BE2C (cell line): ENCODE measurements at regions not wholly inside any gene's neighbourhood (a gene's known extent, or its start where the extent isn't known, plus 50 kb on each side); places are given as distances from the start of the nearest gene placed in this dataset.

Experiments
- DNase-seq: peaks from one replicate; pipeline ENCODE4 v3.0.0-alpha.2; 2020
- H3K27me3 ChIP-seq: fragments of 250-450 bp; sonication (Bioruptor Pico); 2 replicates; pipeline ENCODE4 v1.5.1; 2020; ENCODE audit warnings: mild to moderate bottlenecking
- H3K36me3 ChIP-seq: fragments of 250-450 bp; sonication (Bioruptor Pico); 2 replicates; pipeline ENCODE4 v1.5.1; 2020; ENCODE audit warnings: mild to moderate bottlenecking
- H3K4me1 ChIP-seq: fragments of 250-450 bp; sonication (Bioruptor Pico); 2 replicates; pipeline ENCODE4 v1.5.1; 2020
- H3K4me3 ChIP-seq: 2 replicates; pipeline ENCODE4 v1.5.1; 2011; ENCODE audit warnings: low read depth, low read length
- H3K9me3 ChIP-seq: fragments of 250-450 bp; sonication (Bioruptor Pico); 2 replicates; pipeline ENCODE4 v1.5.1; 2020
- TF ChIP-seq, protein P1 (sequence below): IDR thresholded peaks from 2 replicates; pipeline ENCODE4 v1.5.1; 2012; ENCODE audit warnings: mild to moderate bottlenecking, low read depth, low read length

DNA sequence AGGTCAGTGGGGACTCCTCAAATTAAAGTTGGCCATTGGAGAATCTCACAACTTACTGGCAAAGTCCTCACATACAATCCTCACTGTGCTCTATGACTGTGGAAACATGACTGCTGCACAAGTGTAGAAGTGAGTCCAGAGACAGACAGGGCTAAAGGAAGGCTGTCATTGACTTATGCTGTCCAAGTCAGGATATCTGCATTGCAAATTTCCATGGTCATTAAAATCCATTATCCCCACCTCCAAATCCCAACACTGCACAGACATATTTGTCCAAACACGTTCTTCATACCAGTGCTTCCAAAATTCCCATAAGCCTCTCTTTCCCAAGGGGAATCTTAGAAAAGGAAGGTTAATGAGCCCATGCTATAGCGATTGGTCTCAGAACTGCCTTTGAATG, 396.8 kb upstream of the ANKRD30A start:
- DNase-seq, result no peak
- Histone ChIP-seq H3K36me3 (no peaks in the 10 kb centered on the region), H3K4me3 (no peak overlapping the region), H3K4me1 (no peaks in the 10 kb centered on the region), H3K9me3 (no peaks in the 10 kb centered on the region), H3K27me3 (no peaks in the 10 kb centered on the region)
- TF ChIP-seq, protein P1, sequence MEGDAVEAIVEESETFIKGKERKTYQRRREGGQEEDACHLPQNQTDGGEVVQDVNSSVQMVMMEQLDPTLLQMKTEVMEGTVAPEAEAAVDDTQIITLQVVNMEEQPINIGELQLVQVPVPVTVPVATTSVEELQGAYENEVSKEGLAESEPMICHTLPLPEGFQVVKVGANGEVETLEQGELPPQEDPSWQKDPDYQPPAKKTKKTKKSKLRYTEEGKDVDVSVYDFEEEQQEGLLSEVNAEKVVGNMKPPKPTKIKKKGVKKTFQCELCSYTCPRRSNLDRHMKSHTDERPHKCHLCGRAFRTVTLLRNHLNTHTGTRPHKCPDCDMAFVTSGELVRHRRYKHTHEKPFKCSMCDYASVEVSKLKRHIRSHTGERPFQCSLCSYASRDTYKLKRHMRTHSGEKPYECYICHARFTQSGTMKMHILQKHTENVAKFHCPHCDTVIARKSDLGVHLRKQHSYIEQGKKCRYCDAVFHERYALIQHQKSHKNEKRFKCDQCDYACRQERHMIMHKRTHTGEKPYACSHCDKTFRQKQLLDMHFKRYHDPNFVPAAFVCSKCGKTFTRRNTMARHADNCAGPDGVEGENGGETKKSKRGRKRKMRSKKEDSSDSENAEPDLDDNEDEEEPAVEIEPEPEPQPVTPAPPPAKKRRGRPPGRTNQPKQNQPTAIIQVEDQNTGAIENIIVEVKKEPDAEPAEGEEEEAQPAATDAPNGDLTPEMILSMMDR, result no peak

DNA sequence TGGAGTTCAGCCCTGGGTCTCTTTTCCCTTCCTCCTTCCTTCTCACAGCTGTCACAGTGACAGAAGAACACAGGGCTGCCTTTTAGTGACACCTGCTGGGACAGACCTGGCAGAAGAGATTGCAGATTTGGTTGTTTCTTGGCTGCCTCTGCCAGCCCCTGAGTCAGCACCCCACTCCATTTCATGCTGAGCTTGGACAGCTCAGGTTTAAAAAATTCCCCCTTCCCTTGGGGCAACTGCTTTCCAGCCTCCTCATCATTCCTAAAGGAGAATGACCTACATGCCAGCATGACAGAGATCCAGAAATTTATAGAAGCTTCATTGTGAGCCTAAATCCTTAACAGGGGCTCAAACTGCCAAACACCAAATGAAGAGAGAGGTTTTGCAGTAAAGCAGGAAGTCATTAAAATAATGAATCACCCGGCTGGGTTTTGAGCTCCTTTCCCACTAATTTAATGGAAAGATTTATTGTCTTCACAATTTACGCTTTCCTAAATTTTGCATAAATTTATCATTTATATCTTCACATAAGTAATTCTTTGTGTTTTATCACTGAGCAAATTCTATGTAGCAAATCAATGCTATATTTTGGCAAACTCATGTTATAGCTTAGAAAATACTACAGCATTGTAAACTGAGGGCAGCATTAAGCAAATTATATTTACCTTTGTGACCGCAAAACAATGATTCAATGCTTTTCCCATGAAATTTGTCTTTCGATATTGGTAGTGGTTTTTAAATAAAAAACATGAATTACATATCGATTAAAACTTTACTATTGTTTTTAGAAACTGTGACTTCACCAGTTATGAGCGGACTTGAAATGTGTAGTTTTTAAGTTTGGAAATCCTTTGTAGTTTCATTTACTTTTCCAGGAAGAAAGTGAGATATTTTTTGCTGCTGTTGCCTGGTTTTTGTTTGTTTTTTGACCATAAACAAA, 399.5 kb upstream of the ANKRD30A start:
- no peak overlapping the region for H3K4me3 ChIP-seq
- H3K4me1 ChIP-seq, result no peaks in the 10 kb centered on the region
- no peaks in the 10 kb centered on the region for H3K36me3 ChIP-seq
- peak; percentile 44 for DNase-seq
- TF ChIP-seq, protein P1, result peak; percentile 64
- H3K9me3 ChIP-seq, result no peaks in the 10 kb centered on the region
- H3K27me3 ChIP-seq, result no peaks in the 10 kb centered on the region

- no peak for DNase-seq
- TF ChIP-seq, protein P1, result no peak
- H3K27me3 ChIP-seq, result no peaks in the 10 kb centered on the region
- H3K36me3 ChIP-seq, result no peaks in the 10 kb centered on the region
- no peaks in the 10 kb centered on the region for H3K4me1 ChIP-seq
- no peak overlapping the region for H3K4me3 ChIP-seq
- no peaks in the 10 kb centered on the region for H3K9me3 ChIP-seq
Observed at GRCh38 chr10:36722777-36723176, 402.6 kb upstream of the ANKRD30A start.

- H3K27me3 ChIP-seq, result no peaks in the 10 kb centered on the region
- no peak for DNase-seq
- H3K36me3 ChIP-seq, result no peaks in the 10 kb centered on the region
- H3K4me3 ChIP-seq, result no peak overlapping the region
- TF ChIP-seq, protein P1, result no peak
- no peaks in the 10 kb centered on the region for H3K4me1 ChIP-seq
- H3K9me3 ChIP-seq, result no peaks in the 10 kb centered on the region; the same call in 1 of the 2 replicates
Observed at GRCh38 chr10:36721871-36722270, 403.5 kb upstream of the ANKRD30A start.

DNA sequence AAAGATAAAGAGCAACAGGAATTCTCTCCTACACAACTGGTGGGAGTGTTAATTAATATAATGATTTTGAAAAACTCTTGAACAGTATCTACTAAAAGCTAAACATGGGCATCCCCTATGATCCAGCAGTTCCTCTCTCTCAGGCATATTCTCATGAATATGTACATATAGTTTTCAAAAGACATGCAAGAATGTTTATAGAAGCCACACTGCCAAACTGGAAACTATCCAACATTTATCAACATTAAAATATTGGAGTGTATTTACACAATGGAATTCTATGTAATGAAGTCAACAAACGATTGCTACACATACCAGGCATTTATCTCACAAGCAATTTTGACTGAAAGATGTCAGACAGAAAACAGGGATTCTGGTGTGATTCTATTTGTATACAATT, 404.5 kb upstream of the ANKRD30A start:
- Histone ChIP-seq H3K9me3 (no peaks in the 10 kb centered on the region; the same call in 1 of the 2 replicates), H3K4me3 (no peak overlapping the region), H3K4me1 (no peaks in the 10 kb centered on the region), H3K36me3 (no peaks in the 10 kb centered on the region), H3K27me3 (no peaks in the 10 kb centered on the region)
- TF ChIP-seq, protein P1, result no peak
- no peak for DNase-seq

GRCh38 chr10:36717118-36717517, 408.3 kb upstream of the ANKRD30A start:
- Histone ChIP-seq H3K4me1 (no peaks in the 10 kb centered on the region), H3K36me3 (no peaks in the 10 kb centered on the region), H3K4me3 (no peak overlapping the region), H3K27me3 (no peaks in the 10 kb centered on the region), H3K9me3 (no peaks in the 10 kb centered on the region; the same call in 1 of the 2 replicates)
- DNase-seq, result no peak
- TF ChIP-seq, protein P1, result no peak
